ENCODE measurements at regions not wholly inside any gene's neighbourhood (a gene's known extent, or its start where the extent isn't known, plus 50 kb on each side); places are given as distances from the start of the nearest gene placed in this dataset.

DNA sequence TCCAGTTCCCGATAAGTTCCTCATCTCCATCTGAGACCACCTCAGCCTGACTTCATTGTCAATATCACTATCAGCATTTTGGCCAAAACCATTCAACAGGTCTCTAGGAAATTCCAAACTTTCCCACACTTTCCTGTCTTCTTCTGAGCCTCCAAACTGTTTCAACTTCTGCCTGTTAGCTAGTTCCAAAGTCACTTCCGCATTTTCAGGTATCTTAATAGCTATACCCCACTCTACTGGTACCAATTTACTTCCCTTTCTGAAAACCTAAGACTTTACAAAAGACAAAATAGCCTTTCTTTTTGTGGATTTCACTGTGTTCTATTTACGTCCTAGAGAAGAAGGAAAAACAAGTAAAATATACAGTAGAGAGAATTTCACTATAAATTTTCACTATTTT is 147.0 kb upstream of the FMN2 start (continued):
- TF ChIP-seq, protein P1, sequence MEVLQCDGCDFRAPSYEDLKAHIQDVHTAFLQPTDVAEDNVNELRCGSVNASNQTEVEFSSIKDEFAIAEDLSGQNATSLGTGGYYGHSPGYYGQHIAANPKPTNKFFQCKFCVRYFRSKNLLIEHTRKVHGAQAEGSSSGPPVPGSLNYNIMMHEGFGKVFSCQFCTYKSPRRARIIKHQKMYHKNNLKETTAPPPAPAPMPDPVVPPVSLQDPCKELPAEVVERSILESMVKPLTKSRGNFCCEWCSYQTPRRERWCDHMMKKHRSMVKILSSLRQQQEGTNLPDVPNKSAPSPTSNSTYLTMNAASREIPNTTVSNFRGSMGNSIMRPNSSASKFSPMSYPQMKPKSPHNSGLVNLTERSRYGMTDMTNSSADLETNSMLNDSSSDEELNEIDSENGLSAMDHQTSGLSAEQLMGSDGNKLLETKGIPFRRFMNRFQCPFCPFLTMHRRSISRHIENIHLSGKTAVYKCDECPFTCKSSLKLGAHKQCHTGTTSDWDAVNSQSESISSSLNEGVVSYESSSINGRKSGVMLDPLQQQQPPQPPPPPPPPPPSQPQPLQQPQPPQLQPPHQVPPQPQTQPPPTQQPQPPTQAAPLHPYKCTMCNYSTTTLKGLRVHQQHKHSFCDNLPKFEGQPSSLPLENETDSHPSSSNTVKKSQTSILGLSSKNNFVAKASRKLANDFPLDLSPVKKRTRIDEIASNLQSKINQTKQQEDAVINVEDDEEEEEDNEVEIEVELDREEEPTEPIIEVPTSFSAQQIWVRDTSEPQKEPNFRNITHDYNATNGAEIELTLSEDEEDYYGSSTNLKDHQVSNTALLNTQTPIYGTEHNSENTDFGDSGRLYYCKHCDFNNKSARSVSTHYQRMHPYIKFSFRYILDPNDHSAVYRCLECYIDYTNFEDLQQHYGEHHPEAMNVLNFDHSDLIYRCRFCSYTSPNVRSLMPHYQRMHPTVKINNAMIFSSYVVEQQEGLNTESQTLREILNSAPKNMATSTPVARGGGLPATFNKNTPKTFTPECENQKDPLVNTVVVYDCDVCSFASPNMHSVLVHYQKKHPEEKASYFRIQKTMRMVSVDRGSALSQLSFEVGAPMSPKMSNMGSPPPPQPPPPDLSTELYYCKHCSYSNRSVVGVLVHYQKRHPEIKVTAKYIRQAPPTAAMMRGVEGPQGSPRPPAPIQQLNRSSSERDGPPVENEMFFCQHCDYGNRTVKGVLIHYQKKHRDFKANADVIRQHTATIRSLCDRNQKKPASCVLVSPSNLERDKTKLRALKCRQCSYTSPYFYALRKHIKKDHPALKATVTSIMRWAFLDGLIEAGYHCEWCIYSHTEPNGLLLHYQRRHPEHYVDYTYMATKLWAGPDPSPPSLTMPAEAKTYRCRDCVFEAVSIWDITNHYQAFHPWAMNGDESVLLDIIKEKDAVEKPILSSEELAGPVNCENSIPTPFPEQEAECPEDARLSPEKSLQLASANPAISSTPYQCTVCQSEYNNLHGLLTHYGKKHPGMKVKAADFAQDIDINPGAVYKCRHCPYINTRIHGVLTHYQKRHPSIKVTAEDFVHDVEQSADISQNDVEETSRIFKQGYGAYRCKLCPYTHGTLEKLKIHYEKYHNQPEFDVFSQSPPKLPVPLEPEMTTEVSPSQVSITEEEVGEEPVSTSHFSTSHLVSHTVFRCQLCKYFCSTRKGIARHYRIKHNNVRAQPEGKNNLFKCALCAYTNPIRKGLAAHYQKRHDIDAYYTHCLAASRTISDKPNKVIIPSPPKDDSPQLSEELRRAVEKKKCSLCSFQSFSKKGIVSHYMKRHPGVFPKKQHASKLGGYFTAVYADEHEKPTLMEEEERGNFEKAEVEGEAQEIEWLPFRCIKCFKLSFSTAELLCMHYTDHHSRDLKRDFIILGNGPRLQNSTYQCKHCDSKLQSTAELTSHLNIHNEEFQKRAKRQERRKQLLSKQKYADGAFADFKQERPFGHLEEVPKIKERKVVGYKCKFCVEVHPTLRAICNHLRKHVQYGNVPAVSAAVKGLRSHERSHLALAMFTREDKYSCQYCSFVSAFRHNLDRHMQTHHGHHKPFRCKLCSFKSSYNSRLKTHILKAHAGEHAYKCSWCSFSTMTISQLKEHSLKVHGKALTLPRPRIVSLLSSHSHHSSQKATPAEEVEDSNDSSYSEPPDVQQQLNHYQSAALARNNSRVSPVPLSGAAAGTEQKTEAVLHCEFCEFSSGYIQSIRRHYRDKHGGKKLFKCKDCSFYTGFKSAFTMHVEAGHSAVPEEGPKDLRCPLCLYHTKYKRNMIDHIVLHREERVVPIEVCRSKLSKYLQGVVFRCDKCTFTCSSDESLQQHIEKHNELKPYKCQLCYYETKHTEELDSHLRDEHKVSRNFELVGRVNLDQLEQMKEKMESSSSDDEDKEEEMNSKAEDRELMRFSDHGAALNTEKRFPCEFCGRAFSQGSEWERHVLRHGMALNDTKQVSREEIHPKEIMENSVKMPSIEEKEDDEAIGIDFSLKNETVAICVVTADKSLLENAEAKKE (CRISPR knock-in tag; IDR thresholded peaks at IDR 0.05), result no peak
- TF ChIP-seq, protein P2, sequence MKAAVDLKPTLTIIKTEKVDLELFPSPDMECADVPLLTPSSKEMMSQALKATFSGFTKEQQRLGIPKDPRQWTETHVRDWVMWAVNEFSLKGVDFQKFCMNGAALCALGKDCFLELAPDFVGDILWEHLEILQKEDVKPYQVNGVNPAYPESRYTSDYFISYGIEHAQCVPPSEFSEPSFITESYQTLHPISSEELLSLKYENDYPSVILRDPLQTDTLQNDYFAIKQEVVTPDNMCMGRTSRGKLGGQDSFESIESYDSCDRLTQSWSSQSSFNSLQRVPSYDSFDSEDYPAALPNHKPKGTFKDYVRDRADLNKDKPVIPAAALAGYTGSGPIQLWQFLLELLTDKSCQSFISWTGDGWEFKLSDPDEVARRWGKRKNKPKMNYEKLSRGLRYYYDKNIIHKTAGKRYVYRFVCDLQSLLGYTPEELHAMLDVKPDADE (IDR thresholded peaks at IDR 0.05), result no peak
- TF ChIP-seq, protein P3, sequence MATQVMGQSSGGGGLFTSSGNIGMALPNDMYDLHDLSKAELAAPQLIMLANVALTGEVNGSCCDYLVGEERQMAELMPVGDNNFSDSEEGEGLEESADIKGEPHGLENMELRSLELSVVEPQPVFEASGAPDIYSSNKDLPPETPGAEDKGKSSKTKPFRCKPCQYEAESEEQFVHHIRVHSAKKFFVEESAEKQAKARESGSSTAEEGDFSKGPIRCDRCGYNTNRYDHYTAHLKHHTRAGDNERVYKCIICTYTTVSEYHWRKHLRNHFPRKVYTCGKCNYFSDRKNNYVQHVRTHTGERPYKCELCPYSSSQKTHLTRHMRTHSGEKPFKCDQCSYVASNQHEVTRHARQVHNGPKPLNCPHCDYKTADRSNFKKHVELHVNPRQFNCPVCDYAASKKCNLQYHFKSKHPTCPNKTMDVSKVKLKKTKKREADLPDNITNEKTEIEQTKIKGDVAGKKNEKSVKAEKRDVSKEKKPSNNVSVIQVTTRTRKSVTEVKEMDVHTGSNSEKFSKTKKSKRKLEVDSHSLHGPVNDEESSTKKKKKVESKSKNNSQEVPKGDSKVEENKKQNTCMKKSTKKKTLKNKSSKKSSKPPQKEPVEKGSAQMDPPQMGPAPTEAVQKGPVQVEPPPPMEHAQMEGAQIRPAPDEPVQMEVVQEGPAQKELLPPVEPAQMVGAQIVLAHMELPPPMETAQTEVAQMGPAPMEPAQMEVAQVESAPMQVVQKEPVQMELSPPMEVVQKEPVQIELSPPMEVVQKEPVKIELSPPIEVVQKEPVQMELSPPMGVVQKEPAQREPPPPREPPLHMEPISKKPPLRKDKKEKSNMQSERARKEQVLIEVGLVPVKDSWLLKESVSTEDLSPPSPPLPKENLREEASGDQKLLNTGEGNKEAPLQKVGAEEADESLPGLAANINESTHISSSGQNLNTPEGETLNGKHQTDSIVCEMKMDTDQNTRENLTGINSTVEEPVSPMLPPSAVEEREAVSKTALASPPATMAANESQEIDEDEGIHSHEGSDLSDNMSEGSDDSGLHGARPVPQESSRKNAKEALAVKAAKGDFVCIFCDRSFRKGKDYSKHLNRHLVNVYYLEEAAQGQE (IDR thresholded peaks at IDR 0.05; ENCODE audit: unreplicated experiment), result no peak

DNA sequence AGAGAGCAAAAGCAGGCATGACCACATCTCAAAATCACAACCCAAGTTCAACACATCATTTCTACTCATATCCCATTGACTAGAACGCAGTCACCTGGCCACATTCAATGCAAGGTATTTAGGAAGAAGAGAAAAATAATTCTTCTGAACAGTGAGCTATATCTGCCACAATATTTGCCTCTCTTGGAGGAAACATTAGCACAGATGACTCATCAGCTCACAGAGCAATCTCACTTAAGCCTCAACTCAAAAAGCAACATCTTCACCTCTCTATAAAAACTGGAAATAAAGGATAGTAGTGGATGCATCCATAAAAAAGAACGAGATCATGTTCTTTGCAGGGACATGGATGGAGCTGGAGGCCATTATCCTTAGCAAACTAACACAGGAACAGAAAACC is 143.9 kb upstream of the FMN2 start:
- no peaks in the 10 kb centered on the region for H3F3A ChIP-seq (replicated peaks; ENCODE audit: low read depth)
- ATAC-seq (no peak), DNase-seq (ENCODE audit: low spot score) (no peak)
- Mint-ChIP-seq H3K27ac (no peak overlapping the region), H3K9me3 (peaks cover 33% of the 10 kb centered on the region), H3K36me3 (ENCODE audit: low read depth) (peaks cover 23% of the 10 kb centered on the region), H3K4me3 (no peak overlapping the region), H3K4me1 (no peaks in the 10 kb centered on the region), H3K27me3 (ENCODE audit: insufficient read depth, low read depth, poor library complexity) (no peaks in the 10 kb centered on the region)
- H3K79me2 ChIP-seq (replicated peaks; ENCODE audit: insufficient read depth), result no peaks in the 10 kb centered on the region
- H4K20me1 ChIP-seq (replicated peaks; ENCODE audit: insufficient read depth), result no peaks in the 10 kb centered on the region
- H3K4me2 ChIP-seq, result no peak overlapping the region
- no peaks in the 10 kb centered on the region for H3K27me3 ChIP-seq (ENCODE audit: insufficient read depth)
- TF ChIP-seq, protein P3 (IDR thresholded peaks at IDR 0.05; ENCODE audit: unreplicated experiment), result no peak
- TF ChIP-seq NANOG (IDR thresholded peaks at IDR 0.05; ENCODE audit: borderline replicate concordance), result no peak
- H3K4me1 ChIP-seq (ENCODE audit: insufficient read depth), result no peaks in the 10 kb centered on the region
- H3K9me2 ChIP-seq (ENCODE audit: insufficient read depth), result no peaks in the 10 kb centered on the region
- peaks cover 9% of the 10 kb centered on the region; the same call in 1 of the 2 replicates for H3K36me3 ChIP-seq (ENCODE audit: insufficient read depth)
- no peak overlapping the region for H3K27ac ChIP-seq (ENCODE audit: low read depth)
- H3K4me3 ChIP-seq, result no peak overlapping the region
- H2AFZ ChIP-seq, result no peak overlapping the region

Data from GM23338 (cell line).